ENCODE measurements at regions not wholly inside any gene's neighbourhood (a gene's known extent, or its start where the extent isn't known, plus 50 kb on each side); places are given as distances from the start of the nearest gene placed in this dataset.

GRCh38 chr5:163373436-163374084 is 63.8 kb upstream of the CCNG1 start:
- DNase-seq = no peak

GRCh38 chr5:163377982-163378381 is 59.4 kb upstream of the CCNG1 start:
- no peak for DNase-seq

- DNase-seq = no peak
These were observed 57.9 kb upstream of the CCNG1 start for GRCh38 chr5:163379298-163380155.

- no peak for DNase-seq
These were observed 55.6 kb upstream of the CCNG1 start for GRCh38 chr5:163381832-163382231.

- no peak for DNase-seq
These were observed 53.6 kb upstream of the CCNG1 start for GRCh38 chr5:163383754-163384153.

GRCh38 chr5:163384669-163385068 is 52.7 kb upstream of the CCNG1 start:
- DNase-seq = no peak

- no peak for DNase-seq
These were observed 52.1 kb upstream of the CCNG1 start for GRCh38 chr5:163385271-163385670.

GRCh38 chr5:163385824-163386223 is 51.6 kb upstream of the CCNG1 start:
- no peak for DNase-seq

- DNase-seq = no peak
These were observed 51.0 kb upstream of the CCNG1 start for GRCh38 chr5:163386352-163386751.

- DNase-seq = no peak
These were observed 49.6 kb upstream of the CCNG1 start for GRCh38 chr5:163387589-163388343.

Measured in stimulated activated CD4-positive, alpha-beta T cell treated with anti-CD3 and anti-CD28 coated beads, Interleukin-4, amount 100 ng/mL, for 24 hours (primary cell).